ENCODE measurements at regions not wholly inside any gene's neighbourhood (a gene's known extent, or its start where the extent isn't known, plus 50 kb on each side); places are given as distances from the start of the nearest gene placed in this dataset.

- no peak for TF ChIP-seq POLR2A (IDR thresholded peaks at IDR 0.05; ENCODE audit: low read length)
- no peak for TF ChIP-seq GATA1 (IDR thresholded peaks at IDR 0.05; ENCODE audit: low read depth, low read length)
Observed at GRCh38 chr4:167842487-167842886, 249.8 kb upstream of the ANXA10 start.

All from erythroblast (primary cell).